ENCODE measurements at regions not wholly inside any gene's neighbourhood (a gene's known extent, or its start where the extent isn't known, plus 50 kb on each side); places are given as distances from the start of the nearest gene placed in this dataset.
"Not testable (repeated sequence)": the region's sequence is repeated elsewhere in the genome, so short reads cannot be mapped to it uniquely, and the experiment has no call there.

- TF ChIP-seq CTCF, POLR2A (IDR thresholded peaks at IDR 0.05): not testable (repeated sequence)
Observed at GRCh38 chr4:104930745-104931736, 215.6 kb upstream of the TET2 start.
